ENCODE measurements at regions not wholly inside any gene's neighbourhood (a gene's known extent, or its start where the extent isn't known, plus 50 kb on each side); places are given as distances from the start of the nearest gene placed in this dataset.
A peak's percentile ranks its signal among the peaks of the same experiment; 100 is the strongest.
"Not testable (repeated sequence)": the region's sequence is repeated elsewhere in the genome, so short reads cannot be mapped to it uniquely, and the experiment has no call there.

GRCh38 chr2:240194341-240194762, 53.9 kb upstream of the OTOS start:
- peak; percentile 4 for TF ChIP-seq CTCF (IDR thresholded peaks at IDR 0.05; ENCODE audit: low read depth, low read length)
- TF ChIP-seq POLR2A (IDR thresholded peaks at IDR 0.05; ENCODE audit: extremely low read depth, insufficient read length); MYC (IDR thresholded peaks at IDR 0.05; ENCODE audit: low read depth, low read length): not testable (repeated sequence)

Data from NB4 (cell line).